ENCODE measurements at regions not wholly inside any gene's neighbourhood (a gene's known extent, or its start where the extent isn't known, plus 50 kb on each side); places are given as distances from the start of the nearest gene placed in this dataset.

DNA sequence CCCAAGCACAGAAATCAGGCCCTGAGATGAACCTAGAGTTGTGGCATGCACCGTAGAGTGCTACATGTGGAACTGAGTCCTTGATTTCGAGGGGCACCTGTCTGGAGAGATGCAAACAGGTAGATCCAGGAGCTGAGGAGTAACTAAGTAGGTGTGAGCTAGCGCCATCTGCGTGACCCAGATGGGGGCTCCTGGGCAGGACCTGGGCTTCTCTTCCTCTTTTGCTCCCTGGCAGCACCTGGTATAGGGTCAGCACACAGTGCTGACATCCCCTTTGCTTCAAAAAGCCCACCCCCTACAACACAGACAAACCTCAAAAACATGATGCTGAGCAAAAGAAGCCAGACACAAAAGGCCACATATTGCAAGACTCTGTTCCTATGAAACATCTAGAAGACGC, 65.8 kb downstream of the PITPNM2 start:
- no peak for TF ChIP-seq POLR2A (IDR thresholded peaks at IDR 0.05)
- TF ChIP-seq EP300 (IDR thresholded peaks at IDR 0.05), result no peak
- TF ChIP-seq, protein P1, sequence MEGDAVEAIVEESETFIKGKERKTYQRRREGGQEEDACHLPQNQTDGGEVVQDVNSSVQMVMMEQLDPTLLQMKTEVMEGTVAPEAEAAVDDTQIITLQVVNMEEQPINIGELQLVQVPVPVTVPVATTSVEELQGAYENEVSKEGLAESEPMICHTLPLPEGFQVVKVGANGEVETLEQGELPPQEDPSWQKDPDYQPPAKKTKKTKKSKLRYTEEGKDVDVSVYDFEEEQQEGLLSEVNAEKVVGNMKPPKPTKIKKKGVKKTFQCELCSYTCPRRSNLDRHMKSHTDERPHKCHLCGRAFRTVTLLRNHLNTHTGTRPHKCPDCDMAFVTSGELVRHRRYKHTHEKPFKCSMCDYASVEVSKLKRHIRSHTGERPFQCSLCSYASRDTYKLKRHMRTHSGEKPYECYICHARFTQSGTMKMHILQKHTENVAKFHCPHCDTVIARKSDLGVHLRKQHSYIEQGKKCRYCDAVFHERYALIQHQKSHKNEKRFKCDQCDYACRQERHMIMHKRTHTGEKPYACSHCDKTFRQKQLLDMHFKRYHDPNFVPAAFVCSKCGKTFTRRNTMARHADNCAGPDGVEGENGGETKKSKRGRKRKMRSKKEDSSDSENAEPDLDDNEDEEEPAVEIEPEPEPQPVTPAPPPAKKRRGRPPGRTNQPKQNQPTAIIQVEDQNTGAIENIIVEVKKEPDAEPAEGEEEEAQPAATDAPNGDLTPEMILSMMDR (IDR thresholded peaks at IDR 0.05), result no peak

Data from tibial nerve (tissue), 4 donors.